ENCODE measurements at regions not wholly inside any gene's neighbourhood (a gene's known extent, or its start where the extent isn't known, plus 50 kb on each side); places are given as distances from the start of the nearest gene placed in this dataset.

DNA sequence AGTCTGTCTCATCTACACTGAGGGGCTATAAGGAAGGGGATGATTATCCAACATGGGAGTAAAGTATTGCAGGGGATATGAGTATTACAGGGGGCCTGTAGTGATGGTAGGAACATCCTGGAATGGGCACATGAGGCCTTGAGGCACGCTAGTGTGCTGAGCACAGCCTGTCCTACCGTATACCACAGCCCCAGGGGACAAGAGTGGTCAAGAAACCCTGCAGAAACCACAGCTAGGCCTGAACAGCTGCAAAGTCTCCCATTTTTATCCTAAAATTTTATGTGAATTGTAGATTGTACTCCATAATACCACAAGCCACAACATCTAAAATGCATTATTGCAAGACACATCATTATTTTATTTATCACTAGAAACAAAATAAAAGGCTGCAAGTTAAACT is 136.3 kb upstream of the ASTN2 start:
- H3K27ac ChIP-seq: no peak overlapping the region
- H3K4me3 ChIP-seq: no peak overlapping the region

DNA sequence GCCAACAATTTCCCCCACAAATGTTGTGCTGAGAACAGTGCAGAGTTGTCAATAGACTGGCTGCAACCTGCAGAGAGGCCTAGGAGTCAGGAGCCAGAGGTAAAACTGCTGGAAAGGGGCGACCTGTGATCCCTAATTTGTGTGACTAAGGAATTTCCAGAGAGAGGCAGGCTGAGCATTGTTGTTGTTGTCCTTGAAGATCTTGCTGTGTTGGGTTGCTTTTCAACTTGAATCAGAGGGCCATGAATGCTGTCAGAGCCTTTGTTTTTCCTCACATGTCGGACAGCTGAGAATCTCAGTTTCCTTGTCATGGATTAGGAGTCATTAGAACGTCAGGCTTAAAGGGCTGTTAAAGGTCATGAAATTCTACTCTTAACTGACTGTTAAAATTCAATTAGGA is 134.6 kb upstream of the ASTN2 start:
- no peak overlapping the region for H3K4me3 ChIP-seq

DNA sequence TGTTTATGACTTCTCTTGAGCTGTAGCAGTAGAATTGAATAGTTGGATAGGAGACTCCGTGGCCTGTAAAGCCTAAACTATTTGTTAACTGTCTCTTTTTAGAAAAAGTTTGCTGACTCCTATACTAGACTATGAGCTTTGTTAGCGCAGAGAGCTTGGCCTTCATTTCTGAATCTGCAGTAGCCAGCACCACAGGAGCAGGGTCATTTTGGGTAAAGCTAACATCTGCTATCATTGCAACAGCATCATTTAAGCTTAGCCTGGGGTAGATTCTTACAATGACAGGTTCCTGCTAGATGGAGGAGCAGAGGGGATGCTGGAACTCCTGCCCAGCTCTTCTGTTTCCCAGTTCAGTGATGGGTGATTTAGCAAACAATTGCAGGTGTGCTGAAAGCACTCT is 133.7 kb upstream of the ASTN2 start:
- Histone ChIP-seq H3K27ac (no peak overlapping the region), H3K4me3 (no peak overlapping the region)

More for the DNA sequence above, 134.6 kb upstream of the ASTN2 start:
- no peak overlapping the region for H3K27ac ChIP-seq

DNA sequence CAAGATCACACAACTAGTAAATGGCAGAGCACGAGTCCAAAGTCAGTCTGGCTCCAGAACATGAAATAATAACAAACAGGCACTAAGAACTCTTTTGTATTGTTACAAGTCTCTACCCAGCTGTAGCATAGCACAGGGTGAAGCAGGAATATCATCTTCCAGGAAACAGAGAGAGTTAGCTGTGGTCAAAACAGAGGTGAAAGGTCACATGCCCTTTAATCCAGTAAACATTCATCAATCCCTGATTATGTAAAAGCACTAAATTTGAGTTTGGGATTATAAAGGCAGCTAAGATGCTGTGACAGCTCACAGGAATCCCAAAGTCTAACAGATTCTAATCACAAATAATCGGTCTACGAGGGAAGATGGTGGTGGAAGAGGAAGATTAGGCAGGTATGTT is 133.0 kb upstream of the ASTN2 start:
- no peak overlapping the region for H3K27ac ChIP-seq
- no peak overlapping the region for H3K4me3 ChIP-seq

DNA sequence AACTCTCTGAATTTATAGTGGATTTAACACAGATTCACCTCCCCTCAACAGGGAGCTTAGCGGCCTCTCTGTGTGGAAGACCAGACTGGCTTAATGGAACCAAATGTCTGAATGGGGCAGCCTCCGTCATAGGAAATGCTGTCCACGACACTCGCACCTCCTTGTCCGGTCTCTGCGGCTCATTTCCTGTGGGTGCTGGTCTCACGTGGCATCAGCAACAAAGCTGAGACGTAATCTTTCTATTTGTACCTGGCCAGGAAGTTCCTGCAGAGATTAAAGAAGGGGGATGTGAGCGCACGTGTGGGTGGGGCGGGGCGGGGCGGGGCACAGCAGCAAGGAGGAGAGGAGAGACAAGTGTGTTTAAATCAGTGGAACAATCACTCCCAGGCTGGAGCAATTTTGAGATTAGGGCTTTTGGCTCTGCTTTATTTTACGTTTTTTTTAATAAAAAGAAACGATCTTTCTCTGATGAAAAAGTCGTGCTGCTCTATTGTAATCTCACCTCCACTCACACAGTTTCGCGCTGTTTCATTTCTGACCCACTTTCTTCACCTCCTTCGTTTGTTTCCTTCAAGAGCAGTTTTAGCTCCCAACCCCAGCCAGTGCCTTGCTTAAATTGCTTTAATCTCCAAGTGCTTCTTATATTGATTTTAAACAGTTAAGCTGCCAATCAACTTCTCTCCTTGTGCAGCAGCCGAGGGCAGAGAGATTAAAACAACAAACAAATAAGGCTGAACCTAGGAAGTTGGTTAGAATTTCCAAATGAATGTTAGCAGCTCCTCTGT is 132.2 kb upstream of the ASTN2 start:
- Histone ChIP-seq H3K4me3 (no peak overlapping the region), H3K27ac (no peak overlapping the region)

DNA sequence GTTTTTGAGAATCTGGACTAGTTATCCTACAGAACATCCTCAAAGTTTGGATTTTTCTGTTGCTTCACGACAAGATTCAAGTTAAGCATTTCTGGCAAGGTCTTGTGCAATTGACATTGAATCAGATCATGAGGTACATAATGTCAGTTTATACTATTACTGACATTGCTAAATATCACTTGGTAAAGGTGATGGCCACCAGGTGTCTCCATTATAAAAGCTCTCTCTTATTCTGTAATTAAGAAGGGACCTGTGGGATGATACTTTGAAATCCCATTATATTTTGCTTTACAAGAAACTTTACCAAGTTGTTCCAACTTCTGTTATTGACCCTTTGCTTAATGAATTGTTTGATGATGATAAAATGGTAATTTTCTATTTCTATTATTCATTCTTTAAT is 131.0 kb upstream of the ASTN2 start:
- Histone ChIP-seq H3K27ac (no peak overlapping the region), H3K4me3 (no peak overlapping the region)

DNA sequence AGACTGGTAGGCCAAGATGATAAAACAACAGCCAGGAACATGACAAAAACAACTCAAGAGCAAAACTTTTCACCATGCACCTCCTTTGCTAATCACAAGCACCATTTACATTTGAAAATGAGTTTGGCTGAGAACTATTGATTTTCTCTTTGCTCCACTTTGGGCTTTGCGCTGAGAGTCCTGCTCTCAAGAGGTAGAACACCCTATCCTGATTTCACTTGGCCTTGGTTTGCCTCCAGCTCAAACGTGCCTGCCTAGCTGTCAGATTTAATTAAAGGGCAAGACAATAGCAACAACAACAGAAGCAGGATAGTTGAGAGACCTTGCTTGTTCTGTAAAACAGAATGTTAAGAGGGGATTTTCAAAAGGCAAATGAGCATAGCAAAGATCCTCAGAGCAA is 128.2 kb upstream of the ASTN2 start:
- Histone ChIP-seq H3K4me3 (no peak overlapping the region), H3K27ac (no peak overlapping the region)

DNA sequence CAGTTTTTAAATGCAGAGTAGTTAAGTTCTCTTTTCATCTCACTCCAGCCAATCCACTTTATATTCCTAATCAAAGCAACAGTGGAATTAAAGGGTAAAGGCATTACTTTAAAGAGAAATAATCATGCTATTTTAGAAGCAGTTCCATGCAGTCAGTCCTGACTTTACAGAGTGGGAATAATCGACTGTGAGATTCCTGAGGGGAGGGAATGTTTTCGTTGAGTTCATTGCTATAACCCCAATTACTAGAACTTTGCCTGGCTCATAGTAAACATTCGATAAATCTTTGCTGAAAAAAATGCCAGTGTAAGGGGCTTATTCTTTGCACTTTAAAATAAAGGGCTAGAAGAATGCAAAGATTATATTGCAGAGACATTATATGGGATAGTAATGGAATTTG is 127.2 kb upstream of the ASTN2 start:
- no peak overlapping the region for H3K27ac ChIP-seq
- no peak overlapping the region for H3K4me3 ChIP-seq

DNA sequence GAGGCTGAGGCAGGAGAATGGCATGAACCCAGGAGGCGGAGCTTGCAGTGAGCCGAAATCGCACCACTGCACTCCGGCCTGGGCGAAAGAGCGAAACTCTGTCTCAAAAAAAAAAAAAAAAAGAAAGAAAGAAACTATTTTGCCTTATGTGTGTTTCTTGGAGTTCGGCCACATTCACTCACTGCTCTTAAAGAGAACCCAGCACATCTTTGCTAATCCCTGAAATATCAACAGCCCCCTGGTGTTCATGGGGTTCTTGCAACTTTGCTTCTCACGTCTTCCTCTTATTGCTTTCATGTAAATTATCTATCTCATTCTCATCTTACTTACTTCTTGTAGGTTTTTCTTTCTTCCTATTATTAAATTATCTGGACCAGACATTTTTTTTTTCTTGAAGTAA is 126.3 kb upstream of the ASTN2 start:
- H3K27ac ChIP-seq: no peak overlapping the region
- no peak overlapping the region for H3K4me3 ChIP-seq

DNA sequence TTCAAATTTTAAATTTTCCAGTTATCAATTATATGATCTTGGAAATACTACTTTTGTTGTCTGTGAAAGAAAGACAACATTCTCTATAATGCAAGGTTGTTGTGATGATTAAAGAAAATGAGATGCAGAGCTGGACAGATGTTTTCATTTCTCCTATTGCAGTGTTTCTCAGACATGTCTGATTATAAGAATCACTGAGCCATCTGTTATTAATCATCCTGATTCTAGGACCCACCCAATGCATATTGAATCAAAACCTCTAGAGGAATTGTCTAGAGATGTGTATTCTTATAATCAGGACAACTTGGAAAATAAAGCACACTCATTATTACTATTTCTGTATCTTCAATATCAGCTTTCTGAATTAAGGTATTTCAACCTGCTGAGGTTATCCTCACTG is 121.1 kb upstream of the ASTN2 start:
- H3K4me3 ChIP-seq: no peak overlapping the region
- no peak overlapping the region for H3K27ac ChIP-seq

DNA sequence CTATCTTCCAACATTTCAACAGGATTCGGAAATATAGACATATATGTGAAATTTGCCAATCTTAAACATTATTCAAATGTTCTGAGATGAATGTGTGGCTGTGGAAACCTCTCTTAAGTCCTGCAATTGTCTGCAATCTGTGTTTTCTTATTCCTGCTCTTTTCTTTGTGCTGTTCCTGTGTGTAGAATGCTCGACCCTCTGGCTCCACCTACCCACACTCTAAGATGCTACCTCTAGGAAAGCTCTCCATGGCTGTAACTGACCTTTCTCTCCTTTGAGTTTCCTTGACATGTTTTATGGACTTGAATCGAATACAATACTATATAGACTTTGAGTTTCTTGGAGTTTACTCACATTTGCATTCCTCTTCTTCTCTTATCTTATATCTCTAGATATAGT is 120.6 kb upstream of the ASTN2 start:
- Histone ChIP-seq H3K27ac (no peak overlapping the region), H3K4me3 (no peak overlapping the region)

DNA sequence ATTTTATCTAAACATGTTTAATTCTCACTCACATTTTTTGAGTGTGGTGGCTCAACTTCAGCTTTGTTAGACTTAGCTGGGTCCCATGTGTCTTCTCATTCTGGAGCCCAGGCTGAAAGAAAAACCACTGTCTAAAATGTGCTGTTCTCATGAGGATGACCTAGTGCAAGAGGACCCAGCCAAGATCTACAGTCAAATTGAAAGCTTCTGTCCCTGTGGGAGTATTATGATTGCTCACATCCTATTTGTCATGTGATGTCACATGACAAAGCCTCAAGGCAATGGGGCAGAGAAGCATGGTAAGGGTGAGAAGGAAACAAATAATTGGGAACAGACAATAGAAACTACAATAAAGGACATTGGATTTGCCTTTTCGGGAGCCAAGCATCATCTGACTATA is 113.4 kb upstream of the ASTN2 start:
- H3K4me3 ChIP-seq: no peak overlapping the region

DNA sequence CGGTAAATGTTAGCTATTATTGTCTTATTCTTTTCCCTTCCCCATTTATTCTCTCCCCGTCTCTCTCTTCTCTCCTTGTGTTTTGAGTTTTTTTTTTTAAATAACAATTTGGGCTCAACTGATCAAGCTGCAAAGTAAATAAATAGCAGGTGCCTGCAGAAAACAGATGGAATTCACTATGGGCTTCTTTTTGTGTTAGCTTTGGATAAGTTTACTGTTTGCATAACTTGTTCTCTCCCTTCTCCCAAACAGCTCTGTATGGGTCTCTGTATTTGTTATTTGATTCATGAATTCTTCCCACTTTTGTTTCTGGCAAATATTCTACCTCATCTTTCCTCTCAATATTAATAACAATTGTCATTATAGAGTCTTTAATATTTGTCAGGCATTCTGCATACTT is 111.8 kb upstream of the ASTN2 start:
- no peak overlapping the region for H3K27ac ChIP-seq
- no peak overlapping the region for H3K4me3 ChIP-seq

More for the DNA sequence above, 113.4 kb upstream of the ASTN2 start:
- H3K27ac ChIP-seq: no peak overlapping the region

DNA sequence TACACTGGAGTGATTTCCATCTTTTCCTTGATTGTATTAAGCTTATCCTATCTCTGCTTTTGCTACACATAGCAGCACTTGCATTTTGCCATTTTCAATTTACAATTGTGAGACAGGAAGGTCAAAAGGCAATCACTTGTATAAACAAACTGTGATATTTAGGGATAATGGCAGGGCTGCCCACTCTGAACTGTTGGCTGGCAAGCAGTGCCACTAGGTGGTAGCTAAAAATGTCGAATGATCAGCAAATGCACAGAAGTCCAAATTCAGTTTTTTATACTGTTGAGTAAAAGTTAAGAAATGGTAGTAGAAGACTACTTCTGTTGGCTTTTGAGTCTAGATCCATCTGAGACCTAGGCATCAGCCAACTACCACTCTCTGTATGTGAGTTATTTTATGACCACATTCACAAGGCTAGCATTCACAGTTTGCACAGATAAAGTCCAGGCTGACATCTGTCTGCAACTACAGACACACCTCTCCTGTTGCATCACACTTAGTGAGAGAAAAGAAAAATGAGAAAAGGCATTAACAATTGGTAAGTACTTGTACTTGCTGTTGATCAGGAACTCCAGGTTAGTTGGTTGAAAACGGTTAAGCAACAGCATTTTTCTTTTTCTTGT is 108.8 kb upstream of the ASTN2 start:
- no peak overlapping the region for H3K27ac ChIP-seq
- H3K4me3 ChIP-seq: no peak overlapping the region

DNA sequence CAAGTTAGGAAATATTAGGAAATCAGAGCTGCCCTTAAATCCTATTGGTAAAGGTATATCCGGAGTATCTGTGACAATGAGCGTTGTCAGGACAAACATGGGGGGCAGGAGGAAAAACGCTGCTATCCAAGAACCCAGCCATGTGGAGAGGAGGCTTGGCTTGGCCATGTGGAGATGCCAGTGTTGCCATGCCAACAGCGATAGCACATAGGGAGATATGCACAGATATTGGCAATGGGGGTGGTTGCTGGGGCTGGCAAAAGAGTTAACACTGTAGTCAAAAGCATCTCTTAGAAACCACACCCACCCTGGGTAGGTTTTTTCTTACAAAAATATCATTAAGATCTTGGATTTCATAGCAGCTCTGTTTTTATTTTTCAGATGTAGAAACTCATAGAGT is 106.4 kb upstream of the ASTN2 start:
- no peak overlapping the region for H3K27ac ChIP-seq
- H3K4me3 ChIP-seq: no peak overlapping the region

DNA sequence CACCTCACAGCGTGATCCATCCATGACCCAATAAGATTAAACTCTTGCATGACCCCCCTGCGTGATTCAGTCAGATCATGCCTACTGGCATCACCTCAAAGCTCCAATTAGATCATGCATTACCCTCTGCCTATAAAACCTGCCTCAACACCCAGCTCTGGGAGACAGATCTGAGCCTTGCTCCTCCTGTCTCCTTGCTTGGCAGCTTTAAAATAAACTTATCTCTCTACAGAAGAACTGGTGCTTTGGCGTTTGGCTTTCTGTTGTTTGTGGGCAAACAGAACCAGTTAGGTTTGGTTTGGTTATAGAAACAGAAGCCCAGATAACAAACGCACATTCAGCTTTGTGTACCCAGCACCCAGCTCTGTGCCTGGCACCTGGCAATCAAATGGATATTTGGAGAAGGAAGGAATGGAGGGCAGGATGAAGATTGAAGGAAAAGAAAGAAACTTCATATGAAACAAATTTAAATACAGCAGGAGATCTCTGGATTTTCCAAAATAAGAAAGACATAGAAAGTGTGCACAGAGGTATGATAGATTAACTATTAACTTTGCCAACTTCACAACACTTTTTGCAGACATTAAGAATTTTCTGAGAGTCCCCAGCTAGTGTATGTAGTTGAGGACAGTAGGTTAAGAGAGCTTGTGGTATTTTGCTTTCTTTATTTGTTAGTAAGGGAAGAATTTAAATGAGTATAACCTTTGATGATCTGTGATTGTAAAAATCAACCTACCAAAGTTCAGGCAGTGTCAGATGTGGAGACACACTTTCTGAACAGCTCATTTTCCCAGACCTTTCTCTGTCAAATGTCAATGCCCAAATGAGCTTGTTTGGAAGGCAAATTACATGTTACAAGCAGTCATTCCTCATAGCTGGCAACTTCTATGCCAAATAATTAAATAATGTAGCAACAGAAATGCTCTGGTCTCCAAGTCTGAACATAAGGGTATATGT is 102.1 kb upstream of the ASTN2 start:
- Histone ChIP-seq H3K27ac (no peak overlapping the region), H3K4me3 (no peak overlapping the region)

DNA sequence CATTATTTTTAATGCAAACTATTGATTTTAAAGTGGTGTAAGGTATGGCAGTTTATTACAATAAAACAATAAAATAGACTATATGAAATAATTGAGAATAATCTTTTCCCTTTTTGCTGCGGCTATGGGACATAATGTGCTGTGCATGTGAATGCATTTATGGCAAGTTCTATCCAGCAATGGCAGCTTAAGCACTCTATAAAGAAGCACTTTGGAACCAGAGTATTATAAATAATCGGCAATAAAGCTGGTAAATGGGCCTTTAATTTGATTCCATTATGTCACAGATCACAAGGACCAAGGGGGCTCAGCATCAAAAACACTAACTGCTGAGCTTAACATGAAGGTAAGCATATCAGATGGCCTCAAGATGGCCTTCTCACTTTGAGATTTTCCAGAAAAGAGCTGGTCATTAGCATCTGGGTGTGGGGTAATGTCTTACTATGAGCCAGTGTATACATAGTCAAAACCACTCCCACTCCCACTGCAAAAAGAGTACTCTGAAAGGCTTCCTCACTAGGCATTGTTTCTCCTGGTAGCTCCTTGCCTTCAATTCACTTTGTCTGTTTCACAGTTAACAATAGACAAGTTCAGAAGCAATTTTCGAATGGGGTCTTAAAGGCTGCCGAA is 97.1 kb upstream of the ASTN2 start:
- no peak overlapping the region for H3K4me3 ChIP-seq
- H3K27ac ChIP-seq: no peak overlapping the region

DNA sequence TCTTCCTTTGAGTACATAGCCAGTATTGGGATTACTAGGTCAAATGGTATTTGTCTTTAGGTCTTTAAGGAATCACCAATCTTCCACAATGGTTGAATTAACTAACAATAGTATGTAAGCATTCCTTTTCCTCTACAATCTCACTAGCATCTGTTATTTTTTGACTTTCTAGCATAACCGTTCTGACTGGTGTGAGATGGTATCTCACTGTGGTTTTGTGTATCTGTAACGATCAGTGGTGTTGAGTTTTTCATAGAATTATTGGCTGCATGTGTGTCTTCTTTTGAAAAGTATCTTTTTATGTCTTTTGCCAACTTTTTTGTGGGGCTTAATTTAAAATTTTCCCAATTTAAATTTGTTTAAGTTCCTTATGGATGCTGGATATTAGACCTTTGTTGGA is 81.5 kb upstream of the ASTN2 start:
- H3K27ac ChIP-seq: no peak overlapping the region
- H3K4me3 ChIP-seq: no peak overlapping the region

DNA sequence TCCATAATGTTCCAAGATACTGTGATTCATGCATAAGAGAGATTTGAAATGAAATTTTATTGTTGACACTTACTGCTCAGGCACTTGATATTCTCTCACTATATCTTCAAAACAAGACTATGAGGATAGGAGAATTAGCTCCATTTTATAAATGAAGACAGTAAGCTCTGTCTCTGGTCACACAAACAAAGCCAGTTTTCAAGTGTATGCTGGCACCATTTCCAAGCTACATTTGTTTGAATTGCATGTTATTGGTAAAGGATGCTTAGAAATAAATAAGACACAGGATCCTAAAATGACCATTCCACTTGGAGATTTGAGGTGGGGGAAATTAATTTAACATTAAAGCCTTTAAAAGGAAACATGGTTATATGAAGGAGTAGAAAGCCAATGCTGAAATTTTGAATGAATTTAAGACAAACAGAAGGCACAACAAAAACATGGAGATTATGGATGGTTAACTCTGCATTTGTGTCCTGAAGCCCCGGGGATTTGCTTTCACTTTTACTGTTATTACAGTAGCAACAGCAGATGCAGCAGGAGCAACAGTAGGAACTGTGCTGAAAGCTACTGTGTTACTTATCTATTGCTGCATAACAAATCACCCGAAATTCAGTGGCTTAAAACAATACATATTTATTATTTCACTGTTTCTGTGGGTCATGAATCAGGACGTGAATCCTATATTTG is 79.7 kb upstream of the ASTN2 start:
- no peak overlapping the region for H3K27ac ChIP-seq
- no peak overlapping the region for H3K4me3 ChIP-seq

DNA sequence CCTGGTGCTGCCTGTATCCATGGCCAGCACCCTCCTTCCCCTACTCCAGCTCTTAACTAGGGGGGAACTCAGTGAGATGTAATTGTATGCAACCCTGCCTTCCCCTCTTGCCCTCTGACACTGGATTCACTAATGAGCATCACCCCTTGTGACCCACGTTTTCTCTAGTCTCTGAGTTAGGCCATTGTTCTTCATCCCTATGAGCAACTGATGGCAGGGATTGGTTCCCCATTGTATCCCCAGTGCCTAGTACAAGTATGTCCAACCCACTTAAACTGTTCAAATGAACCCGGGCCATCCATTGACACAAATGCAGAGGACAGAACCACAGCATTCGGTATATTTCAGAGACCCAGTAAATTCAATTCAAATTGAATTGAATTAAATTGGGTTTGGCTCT is 77.6 kb upstream of the ASTN2 start:
- no peak overlapping the region for H3K27ac ChIP-seq

More for the DNA sequence above, 77.6 kb upstream of the ASTN2 start:
- no peak overlapping the region for H3K4me3 ChIP-seq
